GM21515 (cell line): ENCODE measurements at regions not wholly inside any gene's neighbourhood (a gene's known extent, or its start where the extent isn't known, plus 50 kb on each side); places are given as distances from the start of the nearest gene placed in this dataset.

ENCODE experiments used
- ATAC-seq: cut with Tn5 transposase; IDR thresholded peaks from one replicate; pipeline ENCODE4 v1.9.1; 2021; ENCODE audit not compliant: unreplicated experiment

DNA sequence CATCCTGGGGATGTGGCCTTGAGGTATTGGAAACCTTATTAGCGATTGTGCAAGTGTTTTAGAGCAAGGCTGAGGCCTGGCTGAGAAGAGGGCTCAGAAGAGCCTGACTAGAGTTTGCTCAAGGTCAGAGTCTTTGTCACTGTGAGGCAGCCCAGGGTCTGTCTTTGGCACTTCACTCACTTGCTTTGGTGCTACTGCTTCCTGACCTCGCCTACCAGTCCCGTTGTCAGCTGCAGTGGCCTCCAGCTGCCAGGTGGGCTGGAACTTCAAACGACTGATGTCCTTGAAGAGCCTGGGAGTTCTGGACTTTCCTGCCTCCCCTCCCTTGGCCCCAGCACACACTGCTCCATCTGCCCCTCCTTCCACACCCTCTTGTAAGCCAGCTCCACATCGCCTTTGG lies 228.0 kb downstream of the SNX18 start:
- no peak for ATAC-seq

DNA sequence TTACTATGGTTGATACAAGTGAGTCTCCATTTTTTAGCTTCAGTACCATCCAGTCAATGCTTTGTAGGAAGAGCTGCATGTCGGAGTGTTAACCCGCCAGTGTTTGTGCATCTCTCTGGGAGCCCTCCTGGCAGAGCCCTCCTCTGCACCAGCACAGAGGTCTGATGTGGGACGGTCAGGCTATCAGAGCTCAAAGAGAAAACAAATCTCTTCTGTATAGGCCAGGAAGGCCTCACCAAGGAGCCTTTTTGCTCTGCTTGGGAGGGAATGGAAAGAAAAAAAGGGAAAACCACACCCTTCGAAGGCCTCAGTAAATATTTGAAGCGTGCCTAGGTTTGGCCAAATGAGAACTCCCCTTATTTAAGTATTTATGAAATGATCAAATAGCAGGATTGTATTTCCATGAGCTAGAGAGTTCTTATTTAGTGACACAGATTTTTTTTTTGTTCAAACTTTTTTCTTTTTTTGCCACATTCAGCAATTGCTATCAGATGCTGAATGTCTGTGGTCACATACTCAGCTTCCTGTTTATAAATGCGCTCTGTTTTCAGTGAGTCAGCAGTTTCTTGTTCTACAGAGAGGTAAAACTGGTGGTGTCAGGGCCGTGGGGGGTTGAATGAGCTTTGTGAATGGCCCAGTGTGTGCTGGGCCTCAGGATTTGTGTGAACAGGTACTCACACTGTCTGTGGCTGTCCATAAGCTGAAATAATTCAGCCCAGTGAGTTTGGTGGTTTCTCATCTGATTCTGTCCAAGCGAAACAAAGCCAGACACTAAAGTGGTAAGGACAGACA lies 226.6 kb downstream of the SNX18 start:
- ATAC-seq: peak; percentile 88

DNA sequence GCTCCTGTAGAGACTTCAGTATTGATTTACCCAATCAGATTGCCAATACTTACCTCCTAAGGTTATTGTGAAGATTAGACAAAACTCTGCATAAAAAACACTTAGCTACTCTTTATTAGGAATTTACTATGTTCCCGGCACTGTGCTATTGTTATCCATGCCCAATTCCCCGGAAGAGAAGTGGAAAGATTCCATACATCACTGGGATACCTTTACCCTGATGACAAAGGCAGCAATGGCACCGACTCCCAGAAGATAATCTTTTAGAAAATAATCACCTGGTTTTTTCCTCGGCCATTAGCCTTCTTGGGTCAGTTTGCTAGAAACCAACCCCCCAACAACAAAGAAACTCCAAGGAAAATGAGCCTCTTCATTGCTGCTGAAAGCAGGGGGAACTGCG lies 226.0 kb downstream of the SNX18 start:
- no peak for ATAC-seq

DNA sequence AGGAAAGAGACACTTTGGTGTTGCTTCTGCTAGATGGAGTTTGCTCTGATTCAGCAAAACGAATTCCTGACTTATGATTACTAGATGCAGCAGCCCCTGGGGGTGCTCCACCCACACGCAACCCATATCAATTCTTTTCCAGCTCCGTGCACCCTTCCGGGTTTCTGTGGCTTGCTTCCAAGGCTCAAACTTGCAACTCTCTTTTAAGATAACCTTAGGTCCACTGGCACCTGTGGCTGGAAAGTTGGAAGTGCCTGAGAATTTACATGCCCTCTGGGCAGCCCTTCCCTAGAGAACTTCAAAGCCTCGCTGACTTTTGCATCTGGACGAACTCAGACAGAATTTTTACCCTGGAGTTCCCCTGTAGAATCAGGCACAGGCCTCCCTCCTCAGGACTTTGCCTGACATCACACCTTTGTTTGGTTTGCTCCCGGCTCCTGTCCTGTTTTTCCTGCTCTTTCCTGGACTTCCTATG lies 224.9 kb downstream of the SNX18 start:
- ATAC-seq: no peak

DNA sequence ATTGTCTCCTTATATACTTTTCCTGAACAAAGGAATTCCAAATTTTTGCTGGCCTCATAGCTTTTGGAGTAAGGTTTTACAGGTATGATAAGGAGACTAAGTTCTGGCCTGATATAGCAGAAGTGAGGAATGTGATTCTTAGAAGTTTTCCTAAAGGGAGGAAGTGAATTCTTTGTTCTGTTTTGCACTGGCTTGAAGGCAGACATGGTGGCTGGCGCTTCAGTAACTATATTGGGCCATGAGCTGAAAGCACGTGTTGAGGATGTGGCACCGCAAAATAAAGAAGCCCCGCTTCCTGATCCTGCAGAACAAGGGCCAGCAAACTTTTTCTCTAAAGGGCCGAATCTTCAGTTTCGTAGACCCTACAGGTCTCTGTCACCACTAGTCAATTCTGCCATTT lies 224.2 kb downstream of the SNX18 start:
- no peak for ATAC-seq

DNA sequence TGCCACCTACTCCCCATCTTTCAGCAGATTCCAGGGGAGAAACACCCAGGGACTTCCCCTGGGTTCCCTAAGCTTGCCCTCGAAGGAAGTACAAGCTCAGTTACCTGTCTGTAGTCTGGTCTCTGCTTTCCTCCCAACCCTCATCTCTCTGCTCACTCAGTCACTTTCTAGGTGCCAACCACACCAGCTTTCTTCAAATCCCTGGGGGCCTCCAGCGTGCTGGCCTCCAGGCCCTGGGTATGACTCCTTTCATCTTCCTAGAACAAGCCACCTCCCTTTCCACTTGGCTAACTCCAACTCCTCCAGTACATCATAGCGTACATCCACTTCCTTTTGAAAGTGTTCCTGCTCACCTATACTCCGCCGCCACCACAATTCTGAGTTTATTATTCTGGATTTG lies 222.6 kb downstream of the SNX18 start:
- no peak for ATAC-seq

DNA sequence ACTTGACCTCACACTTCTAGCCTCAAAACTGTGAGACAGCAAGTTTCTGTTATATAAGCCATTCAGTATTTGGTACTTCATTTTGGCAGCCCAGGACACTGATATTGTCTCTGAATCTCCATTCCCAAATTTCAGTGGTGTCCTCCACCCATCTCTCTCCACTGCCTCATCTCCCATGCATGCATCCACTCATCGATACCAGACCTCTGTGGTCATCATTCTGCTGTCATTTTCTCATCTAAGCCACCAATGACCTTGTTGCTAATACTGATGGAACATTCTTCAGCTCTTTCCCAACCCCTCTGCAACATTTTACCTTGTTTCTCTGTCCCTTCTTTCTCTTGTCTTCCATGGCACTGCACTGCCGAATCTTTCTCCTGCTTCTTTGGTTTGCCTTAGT lies 221.8 kb downstream of the SNX18 start:
- no peak for ATAC-seq

DNA sequence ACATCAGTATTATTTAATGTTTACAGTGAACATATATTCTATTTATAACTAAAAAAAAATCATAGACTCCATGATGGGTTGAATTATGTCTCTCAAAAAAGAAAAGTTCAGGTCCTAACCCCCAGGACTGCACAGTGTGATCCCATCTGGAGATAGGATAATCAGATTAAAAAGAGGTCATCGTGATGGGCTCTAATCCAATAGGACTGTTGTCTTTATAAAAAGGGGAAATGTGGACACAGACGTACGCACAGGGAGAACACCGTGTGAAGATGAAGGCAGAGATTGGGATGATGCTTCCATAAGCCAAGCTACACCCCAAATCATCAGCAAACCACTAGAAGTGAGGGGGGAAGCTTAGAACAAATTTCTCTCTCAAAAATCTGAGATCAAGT lies 221.4 kb downstream of the SNX18 start:
- ATAC-seq: no peak

DNA sequence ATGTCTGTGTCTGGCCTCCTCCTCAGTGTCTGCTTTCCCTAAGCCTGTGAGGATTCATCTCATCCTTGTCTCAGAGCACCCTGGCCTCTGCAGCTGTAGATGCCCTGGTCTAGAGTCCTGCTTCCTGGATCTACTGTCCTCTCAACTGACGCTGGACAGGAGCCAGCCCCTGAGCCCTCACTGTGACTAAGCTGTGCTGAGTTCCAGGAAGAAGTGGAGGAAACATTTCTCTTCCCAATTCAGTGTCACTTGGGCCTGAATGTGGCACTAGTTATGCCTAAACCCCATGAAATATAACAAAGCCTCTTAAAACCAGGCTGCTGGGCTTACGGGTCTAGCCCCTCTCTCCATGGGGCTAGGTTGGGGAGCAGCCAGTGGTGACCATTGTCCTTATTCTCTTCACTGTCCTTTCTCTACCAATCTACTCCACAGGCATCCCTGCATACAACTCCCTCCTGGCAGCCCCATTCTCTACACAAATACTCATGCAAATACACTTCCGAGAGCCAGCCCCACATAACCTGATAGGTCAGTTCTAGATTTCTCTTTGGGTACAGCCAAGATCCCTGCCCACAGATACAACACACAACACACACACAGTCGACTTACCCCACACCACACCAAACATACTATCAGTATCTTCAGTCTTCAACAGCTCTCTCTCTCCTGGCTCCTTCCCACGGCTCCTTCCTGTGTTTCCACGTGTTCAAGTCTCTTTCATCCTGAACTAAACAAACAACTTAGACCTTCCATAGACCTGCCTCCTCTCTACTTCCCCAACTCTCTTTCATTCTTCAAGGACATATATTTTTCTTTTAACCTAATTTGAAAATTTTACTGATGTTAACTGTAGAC lies 220.8 kb downstream of the SNX18 start:
- no peak for ATAC-seq

DNA sequence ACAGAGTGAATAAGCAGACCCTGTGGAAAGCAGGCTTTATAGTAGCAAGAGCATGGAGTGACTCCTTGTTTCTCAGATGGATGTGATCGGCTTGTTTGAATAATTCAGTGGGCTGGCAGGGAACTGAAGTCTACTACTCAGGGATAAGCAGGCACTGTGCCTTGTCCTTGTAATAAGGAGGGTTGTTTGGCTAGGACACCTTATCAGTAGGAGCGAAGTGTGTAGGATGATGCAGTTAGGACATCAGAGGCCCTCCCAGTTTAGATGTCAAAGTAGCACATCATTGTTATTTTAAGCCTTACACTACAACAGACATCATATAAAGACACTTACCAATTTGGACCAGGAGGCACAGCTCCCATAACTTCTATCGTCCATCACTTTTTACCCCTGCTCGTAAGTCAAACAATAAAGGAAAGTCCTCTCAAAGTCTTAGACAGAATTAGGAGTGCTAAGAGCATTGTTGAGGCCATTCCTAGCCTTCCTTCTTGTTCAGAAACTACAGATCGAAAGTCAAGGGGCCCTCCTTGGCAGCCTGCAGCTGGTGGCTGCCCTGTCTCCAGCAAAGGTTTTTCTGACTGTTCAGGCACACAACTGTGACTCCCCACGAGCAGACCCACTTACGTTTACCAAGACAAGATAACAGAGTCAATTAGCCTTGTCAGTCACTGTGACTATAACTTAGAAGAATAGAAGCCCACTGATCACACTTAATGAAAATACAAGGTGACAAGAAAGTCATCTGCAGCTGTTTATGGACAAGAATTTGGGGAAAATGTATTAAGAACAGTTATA lies 218.6 kb downstream of the SNX18 start:
- ATAC-seq: no peak

DNA sequence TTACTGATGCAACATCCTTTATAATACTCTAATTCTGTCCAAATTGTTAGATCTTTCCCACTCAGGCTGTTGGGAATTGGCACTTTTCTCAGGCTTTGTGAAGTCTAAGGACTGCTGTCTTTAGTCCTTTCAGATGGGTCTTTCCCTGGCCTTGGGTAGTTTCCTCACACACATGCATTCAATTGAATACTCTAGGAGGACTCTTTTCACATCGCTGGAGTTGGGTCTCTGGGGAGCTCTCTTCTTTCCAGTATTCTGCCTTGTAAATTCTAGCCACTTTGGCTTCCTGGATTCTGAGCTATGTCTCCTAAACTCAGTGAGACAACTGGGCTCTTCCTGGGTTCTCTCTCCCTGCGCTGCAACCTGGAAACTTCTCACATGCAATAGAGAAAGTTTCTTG lies 215.5 kb downstream of the SNX18 start:
- ATAC-seq: no peak

DNA sequence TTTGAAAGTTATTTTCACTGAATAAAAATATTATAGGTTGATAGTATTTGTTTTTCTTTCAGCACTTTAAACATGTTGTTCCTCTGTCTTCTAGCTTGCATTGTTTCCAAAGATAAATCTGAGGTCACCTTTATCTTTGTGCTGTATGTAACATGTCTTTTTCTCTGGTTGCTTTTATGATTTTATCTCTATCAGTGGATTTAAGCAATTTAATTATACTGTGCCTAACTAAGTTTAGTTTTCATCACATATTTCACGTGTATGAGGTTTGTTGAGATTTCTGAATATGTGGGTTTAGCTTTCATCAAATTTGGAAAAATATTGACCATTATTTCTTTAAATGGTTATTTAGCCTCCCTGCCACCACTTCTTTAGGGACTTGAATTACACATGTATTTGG lies 214.5 kb downstream of the SNX18 start:
- ATAC-seq: no peak

DNA sequence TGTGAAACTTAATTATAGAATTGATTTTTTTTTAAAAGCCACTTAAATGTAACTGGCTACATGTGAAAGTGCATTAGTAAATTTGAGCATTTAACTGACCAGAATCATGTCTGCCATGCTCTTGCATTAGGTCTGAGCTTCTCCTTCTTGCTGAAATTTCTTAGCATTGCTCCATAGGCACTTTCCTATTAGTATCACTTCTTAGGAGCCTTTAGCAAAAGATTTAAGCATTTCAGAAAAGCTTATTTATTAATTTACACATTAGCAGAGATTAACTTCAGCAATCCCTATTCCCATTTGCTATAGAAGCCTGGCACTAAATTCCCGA lies 211.0 kb downstream of the SNX18 start:
- no peak for ATAC-seq

DNA sequence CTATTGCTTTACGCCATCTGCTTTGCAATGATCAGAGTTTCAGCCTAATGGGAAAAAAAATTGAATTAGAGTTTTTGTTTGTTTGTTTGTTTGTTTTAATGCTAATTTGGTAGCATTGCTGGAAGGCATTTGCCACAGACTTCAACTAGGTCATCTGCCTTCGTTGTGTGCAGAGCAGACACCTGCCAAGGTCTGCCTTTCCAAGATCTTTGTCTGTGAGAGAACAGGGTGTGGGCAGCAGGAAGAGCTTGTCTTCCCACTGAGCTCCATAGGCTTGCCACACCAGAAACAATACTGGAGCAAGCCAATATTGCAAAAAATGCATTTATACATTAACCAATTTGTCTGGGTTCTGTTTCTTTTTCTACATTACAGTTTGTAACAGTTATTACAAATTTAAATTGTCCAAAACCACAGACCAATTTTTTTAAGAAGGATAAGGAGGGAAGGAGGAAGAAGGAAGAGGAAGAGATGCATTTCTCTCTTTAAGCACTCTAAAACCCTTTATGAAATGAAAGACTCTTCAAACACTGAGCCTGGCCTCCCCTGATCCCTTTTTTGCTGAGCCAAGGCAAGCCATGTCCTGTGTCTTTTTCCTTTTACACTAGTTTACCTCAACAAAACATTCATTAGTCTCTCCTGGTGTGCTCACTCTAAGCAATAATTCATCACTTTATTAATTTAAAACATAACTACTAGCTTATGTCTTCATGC lies 210.5 kb downstream of the SNX18 start:
- no peak for ATAC-seq

DNA sequence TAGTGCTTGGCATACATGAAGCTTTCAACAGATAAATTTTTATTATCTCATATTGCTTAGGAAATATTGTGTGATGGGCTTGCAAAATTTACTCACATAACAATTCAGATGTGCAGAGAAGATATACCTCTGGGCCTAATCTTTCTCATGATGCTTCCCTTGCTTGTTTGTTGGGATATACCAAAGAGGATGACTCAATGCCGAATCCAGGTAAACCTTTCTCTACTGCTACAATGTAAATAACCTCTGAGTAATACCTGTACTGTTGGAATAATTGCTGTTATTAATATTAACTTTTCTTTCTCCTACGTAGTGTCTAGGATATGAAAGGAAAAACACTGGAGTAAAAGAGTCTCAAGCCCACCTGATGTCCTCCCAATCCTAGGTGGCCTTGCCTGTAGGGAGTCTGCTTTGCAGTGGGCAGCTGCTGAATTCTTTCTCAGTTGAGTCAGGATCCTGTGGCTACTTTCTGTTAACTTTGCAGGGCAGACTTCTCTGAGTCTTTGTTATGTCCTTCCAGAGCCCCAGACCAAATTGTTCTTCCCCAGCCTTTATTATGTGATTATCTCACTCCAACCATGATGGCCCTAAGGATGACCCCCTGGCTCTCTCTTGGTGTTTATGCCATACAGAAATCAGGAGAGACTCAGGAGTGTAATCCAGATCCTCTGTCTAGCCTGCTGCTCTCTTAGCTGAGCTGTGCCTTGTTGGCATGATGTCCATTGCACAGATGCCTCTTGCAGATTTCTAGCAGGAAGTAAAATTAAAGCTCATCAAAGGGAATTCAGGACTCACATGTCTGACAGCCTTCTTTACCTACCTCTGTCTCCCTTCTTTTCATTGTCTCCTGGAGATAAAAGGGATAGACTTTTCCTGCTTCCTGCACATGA lies 208.1 kb downstream of the SNX18 start:
- no peak for ATAC-seq

DNA sequence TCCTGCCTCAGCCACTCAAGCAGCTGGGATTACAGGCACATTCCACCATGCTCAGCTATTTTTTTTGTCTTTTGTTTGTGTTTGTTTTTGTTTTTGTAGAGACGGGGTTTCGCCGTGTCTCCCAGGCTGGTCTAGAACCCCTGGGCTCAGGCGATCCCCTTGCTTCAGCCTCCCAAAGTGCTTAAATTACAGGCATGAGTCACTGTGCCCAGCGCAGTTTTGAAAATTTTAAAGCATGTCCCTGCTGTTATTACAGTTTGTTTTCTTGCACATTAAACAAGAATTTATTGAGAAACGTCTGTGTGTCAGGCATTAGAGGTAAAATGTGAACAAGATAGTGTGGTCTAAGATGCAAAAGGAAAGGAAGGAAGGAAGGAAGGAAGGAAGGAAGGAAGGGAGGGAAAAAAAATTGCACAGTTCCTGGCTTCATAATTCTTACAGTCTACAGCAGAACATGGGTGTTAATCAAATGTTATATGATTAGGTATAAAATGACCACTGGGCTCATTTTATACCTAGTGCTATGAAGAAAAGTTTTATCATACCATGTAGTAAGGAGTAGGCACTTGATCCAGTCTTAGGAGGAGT lies 205.4 kb downstream of the SNX18 start:
- no peak for ATAC-seq

DNA sequence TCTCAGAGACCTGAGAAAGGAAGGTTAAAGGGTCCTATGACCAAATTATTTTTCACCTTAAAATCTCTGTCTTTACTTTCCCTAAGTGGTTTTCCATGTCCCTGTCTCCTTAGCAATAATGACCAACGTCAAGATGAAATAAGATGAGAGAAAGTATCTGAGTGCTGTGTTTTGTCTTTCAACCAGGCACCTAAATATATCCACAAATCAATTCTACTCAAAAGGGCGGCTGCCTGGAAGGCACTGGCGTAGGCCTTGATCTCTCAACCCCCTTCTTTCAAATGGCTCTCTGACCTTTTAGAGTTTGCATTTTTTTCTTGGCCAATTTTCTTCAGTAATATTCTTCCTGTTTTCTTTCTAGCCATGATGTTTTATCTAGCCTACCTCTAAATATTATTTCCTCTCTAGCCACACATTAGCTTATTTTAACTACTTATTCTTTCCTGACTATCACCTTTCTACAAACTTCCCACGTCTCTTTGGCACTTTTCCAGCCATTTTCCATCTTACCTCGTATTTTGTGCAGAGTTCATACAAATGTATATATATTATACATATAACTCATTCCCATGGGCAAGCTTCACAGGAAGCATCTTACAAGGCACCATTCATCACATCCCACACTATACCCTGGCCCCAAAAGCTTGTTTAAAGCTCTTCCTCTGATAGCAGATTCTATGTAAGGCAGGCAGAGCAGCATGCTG lies 204.5 kb downstream of the SNX18 start:
- ATAC-seq: no peak

DNA sequence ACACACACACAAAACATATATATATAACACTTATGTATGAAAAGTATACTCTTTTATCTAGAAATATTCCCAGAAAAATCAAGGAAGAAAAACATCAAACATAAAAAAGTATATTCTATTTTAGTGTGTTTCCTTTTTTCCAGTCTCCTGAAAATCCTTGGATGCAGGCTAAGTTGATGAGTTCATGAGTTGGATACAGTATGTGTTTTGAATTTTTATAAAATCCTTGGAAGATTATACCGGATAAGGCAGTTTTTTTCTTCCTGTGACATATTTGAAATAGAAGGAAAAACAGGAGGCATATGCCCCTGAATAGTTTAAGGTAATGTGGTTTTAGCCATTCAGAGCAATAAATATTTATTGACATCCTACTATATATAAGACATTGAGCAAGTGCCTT lies 203.6 kb downstream of the SNX18 start:
- no peak for ATAC-seq

DNA sequence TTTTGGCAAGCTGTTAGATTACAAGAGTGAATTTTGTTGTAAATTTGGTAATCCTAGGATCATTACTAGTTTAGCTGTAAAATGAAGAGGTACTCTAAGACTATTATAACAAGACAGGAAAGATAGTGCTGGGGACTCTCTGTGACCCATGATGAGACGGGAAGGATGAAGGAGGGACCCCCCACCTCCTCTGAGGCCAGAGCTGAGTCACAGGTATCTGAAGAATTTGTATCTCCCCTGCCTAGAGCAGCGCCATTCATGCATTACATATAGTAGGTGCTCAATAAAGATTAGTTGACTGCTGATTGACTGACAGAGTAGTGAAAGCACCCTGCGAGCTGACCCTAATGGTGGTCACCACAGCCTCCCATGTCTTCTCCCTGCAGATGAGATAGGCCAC lies 202.8 kb downstream of the SNX18 start:
- ATAC-seq: no peak
